Thyroid gland (tissue), 4 donors: ENCODE measurements at regions not wholly inside any gene's neighbourhood (a gene's known extent, or its start where the extent isn't known, plus 50 kb on each side); places are given as distances from the start of the nearest gene placed in this dataset.
"Not testable (repeated sequence)": the region's sequence is repeated elsewhere in the genome, so short reads cannot be mapped to it uniquely, and the experiment has no call there.

Source experiments
- DNase-seq, 2 donors: peaks; one replicate each; pipeline ENCODE4 v3.0.0-alpha.2; 2019
- H3K27ac ChIP-seq, 3 donors: fragments of 200-600 bp; sonication (generic); 1 replicate in 2 of 3; 2 replicates in 1 of 3; pipeline ENCODE4 v1.5.1; 2016 to 2019; ENCODE audit warnings: mild to moderate bottlenecking in 1 of 3, moderate library complexity in 1 of 3
- H3K27me3 ChIP-seq: fragments of 200-600 bp; sonication (generic); one replicate; pipeline ENCODE4 v1.5.1; 2019
- H3K36me3 ChIP-seq, 2 donors: fragments of 200-600 bp; sonication (generic); one replicate each; pipeline ENCODE4 v1.5.1; 2016 to 2019
- H3K4me1 ChIP-seq, 2 donors: fragments of 200-600 bp; sonication (generic); one replicate each; pipeline ENCODE4 v1.5.1; 2017 to 2019
- H3K4me3 ChIP-seq, 3 donors: fragments of 200-600 bp; sonication (generic); replicated peaks in 1 of 3; 1 replicate in 2 of 3; 2 replicates in 1 of 3; pipeline ENCODE4 v1.5.1; 2016; ENCODE audit warnings: mild to moderate bottlenecking in 1 of 3
- H3K9me3 ChIP-seq: fragments of 200-600 bp; sonication (generic); one replicate; pipeline ENCODE4 v1.5.1; 2017
- WGBS, 2 donors: methylation state at CpG; one replicate each; pipeline ENCODE4 v1.1.5; 2017; 5-methylcytosine and 5-hydroxymethylcytosine counted together
- intact Hi-C: fragments of 100-400 bp; cut with DNase I; formaldehyde crosslinking; loops from one replicate; pipeline ENCODE4 v1.15.1; 2023

DNA sequence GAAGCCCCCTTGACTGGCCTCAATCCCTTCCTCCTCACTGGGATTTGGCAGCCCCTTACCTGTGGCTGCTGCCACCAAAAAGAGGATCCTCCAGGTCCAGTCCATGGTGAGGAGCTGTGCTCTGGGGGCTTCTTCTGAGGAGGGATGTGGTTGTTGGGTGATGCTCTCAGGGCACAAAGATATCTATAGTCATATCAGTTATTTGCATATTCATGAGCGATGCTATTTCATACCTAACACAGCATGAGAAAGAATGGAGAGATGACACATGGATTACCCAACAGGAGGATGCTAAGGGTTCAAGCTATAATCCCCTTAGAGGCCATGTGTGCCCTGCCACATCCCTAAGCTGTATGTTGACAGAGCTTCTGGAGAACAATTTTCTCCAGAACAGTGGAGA is 98.1 kb downstream of the OR4M2 start:
- H3K27me3 ChIP-seq, H3K9me3 ChIP-seq, H3K4me1 ChIP-seq, H3K36me3 ChIP-seq, intact Hi-C loops, H3K27ac ChIP-seq, H3K4me3 ChIP-seq, DNase-seq: not testable (repeated sequence)
- no CpG with 5 or more reads among the region's 1 CpG for WGBS, 2 donors

DNA sequence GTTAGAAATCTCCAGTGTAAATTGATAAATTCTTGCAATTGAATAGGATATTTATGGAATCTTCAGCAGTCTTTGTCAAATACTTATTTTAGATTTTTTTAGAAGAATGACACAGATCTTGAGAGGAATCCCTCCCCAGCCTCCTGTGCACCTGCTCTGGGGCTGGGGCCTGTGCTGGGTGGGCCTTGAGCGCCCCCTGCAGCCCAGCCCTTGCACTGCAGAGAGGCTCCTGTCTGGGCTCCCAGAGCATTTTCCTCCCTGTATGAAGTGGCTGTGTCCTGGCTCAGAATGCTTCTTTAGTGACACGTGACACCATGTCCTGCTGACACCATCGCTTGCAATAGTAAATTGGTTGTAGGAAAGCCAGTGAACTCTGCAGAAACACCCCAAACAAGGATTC is 98.7 kb downstream of the OR4M2 start:
- H3K4me3 ChIP-seq, intact Hi-C loops, H3K27ac ChIP-seq, H3K9me3 ChIP-seq, H3K27me3 ChIP-seq, H3K36me3 ChIP-seq, H3K4me1 ChIP-seq, DNase-seq: not testable (repeated sequence)
- no CpG with 5 or more reads among the region's 3 CpGs for WGBS, 2 donors

DNA sequence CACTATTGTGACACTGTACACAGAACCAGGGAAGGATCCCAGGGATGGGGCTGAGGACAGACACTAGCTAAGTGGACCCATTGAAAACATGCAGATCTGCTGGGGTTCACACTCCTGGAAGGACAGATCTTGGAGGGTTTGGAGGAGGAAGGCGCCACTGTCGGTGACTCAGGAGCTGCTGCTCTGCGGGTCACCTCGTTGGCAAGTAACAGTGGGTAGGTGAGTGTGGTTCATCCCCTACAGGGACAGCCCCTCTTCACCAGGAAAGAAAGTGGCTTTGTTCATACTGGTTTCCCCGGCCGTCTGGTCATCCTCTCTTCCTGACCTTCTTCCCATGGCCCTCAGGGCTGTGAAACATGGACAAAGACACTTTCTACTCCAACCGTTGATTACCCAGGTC is 100.3 kb downstream of the OR4M2 start:
- no CpG with 5 or more reads among the region's 7 CpGs for WGBS, 2 donors

DNA sequence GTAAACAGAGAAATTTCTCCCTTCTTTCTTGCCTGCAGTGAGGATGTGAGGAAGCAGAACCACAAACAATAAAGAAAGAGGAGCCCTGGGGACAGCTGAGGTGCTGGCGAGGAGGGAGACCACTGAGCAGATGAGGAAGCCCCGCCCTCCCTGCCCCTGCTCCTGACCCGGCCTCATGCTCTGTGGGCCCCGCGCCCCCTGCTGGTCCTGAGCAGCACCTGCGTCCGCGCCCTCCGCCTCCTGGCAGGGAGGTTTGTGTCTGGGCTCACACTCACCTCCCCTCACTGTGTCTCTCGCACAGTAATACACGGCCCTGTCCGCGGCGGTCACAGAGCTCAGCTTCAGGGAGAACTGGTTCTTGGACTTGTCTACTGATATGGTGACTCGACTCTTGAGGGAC is 104.4 kb downstream of the OR4M2 start:
- H3K4me3 ChIP-seq, H3K9me3 ChIP-seq, H3K36me3 ChIP-seq, intact Hi-C loops, H3K27ac ChIP-seq, H3K4me1 ChIP-seq, H3K27me3 ChIP-seq, DNase-seq: not testable (repeated sequence)
- no CpG with 5 or more reads among the region's 15 CpGs for WGBS, 2 donors

More for the DNA sequence above, 100.3 kb downstream of the OR4M2 start:
- H3K4me1 ChIP-seq, H3K36me3 ChIP-seq, intact Hi-C loops, DNase-seq, H3K27me3 ChIP-seq, H3K9me3 ChIP-seq, H3K27ac ChIP-seq, H3K4me3 ChIP-seq: not testable (repeated sequence)

DNA sequence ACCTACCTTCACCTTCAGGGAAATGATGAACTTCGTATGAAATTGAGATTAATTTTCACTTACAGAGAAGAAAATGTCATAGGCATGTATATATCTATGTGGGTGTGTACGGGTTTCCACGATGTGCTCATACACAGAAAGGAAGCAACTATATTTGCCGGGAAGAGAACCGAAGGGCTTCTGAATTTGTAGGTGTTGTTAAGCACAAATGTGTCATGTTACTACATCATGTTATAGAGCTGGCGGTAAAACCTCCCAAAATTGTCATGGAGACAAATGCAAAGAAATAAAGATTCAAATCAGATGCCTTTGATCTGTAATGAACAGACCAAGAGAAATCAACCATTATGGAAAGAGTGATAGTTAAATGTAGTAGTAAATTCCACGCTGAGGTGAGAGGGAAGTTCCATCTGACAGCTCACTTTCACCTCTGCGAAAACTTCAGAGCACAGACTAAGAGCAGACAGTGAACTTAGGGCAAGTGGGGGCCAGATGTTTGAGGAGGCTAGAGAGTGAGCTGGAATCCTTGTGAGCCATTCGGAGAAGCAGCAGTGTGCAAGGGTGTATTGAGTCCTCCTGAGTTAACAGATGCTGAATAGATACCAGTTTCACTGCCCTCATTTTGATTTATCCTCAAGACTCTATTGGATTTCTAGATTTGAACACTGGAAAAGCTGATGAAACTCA is 106.7 kb downstream of the OR4M2 start:
- WGBS, 2 donors: no CpG with 5 or more reads among the region's 9 CpGs
- H3K4me1 ChIP-seq, H3K27ac ChIP-seq, H3K4me3 ChIP-seq, intact Hi-C loops, H3K27me3 ChIP-seq, H3K9me3 ChIP-seq, DNase-seq, H3K36me3 ChIP-seq: not testable (repeated sequence)

DNA sequence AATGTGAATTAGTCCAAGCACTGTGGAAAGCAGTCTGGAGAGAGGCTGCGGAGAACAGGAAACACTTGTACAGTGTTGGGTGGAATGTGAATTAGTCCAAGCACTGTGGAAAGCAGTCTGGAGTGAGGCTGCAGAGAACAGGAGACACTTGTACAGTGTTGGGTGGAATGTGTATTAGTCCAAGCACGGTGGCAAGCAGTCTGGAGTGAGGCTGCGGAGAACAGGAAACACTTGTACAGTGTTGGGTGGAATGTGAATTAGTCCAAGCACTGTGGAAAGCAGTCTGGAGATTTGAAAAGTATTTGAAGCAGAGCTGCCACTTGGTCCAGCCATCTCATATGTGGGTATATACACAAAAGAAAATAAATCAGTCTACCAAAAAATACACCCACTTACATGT is 111.5 kb downstream of the OR4M2 start:
- H3K27me3 ChIP-seq, DNase-seq, H3K4me1 ChIP-seq, H3K9me3 ChIP-seq, H3K4me3 ChIP-seq, H3K27ac ChIP-seq, intact Hi-C loops, H3K36me3 ChIP-seq: not testable (repeated sequence)
- 80% methylated on average over 1 of the region's 3 CpGs; no CpG with 5 or more reads in 1 of the 2 donors for WGBS, 2 donors

DNA sequence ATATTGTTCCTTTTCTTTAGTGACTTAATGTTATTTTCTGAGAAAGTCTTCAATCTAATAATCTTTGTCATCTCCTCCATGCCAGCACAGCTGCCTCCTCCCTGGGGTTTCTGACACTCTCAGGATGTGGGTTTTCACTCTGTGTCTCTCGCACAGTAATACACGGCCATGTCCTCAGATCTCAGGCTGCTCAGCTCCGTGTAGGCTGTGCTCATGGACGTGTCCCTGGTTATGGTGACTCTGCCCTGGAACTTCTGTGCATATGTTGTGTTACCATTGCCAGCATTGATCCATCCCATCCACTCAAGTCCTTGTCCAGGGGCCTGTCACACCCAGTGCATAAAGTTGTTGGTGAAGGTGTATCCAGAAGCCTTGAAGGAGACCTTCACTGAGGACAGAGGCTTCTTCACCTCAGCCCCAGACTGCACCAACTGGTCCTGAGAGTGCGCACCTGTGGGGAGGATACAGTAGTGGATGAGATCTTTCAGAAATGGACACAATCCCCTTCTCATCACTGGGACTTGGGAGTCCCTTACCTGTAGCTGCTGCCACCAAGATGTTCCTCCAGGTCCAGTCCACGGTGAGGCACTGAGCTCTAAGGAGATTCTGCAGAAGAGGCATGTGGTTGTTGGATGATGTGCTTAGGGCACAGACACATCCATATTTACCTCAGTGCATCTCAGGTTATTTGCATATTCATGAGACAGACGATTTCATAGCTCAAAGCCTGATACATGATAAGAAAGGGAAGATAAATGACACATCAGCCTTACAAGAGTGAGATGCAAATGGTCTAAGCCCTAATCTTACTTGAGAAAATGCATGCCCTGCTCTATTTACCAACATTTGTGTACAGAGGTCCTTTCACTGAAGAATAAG is 114.7 kb downstream of the OR4M2 start:
- intact Hi-C loops, H3K9me3 ChIP-seq, H3K27ac ChIP-seq, H3K4me1 ChIP-seq, H3K27me3 ChIP-seq, H3K36me3 ChIP-seq, H3K4me3 ChIP-seq, DNase-seq: not testable (repeated sequence)
- 20% methylated on average over 1 of the region's 7 CpGs; no CpG with 5 or more reads in 1 of the 2 donors for WGBS, 2 donors

DNA sequence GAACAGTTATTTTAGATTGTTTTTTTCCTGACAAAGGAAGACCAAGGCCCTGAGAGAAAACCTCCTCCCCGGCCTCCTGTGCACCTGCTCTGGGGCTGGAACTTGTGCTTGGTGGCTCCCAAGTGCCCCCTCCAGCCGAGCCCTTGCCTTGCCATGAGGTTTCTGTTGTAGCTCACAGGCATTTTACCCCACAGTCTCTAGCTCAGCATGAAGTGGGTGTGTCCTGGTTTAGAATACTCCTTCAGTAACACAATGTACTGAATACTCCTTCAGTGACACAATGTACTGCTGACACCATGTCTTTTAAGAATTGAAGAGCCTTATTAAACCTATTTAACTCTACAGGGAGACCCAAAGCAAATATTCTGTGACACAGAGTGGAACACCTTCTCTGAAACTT is 116.1 kb downstream of the OR4M2 start:
- intact Hi-C loops, H3K36me3 ChIP-seq, DNase-seq, H3K4me1 ChIP-seq, H3K27me3 ChIP-seq, H3K4me3 ChIP-seq, H3K9me3 ChIP-seq, H3K27ac ChIP-seq: not testable (repeated sequence)
- WGBS, 2 donors: no CpG with 5 or more reads among the region's 2 CpGs

DNA sequence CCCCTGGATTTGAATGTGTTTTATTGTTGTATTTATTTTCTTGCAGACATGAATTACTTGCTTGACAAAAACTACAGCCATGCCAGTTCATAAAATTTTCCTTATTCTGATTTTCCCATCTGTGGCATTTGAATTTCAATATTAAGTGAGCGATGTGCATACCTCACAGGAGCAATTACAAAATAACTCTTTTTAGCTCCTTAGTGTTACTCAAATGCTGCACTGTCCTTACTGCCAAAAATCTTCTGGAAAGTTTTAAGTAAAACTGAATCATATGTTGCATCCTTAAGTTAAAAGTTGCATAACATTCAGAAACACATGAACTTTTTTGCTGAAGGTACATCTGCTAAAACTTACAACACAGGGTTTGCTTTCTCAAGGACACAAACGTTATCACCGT is 120.1 kb downstream of the OR4M2 start:
- DNase-seq, H3K4me1 ChIP-seq, H3K27ac ChIP-seq, H3K27me3 ChIP-seq, H3K9me3 ChIP-seq, H3K36me3 ChIP-seq, intact Hi-C loops, H3K4me3 ChIP-seq: not testable (repeated sequence)
- 80% methylated on average over 2 of the region's 3 CpGs; no CpG with 5 or more reads in 1 of the 2 donors for WGBS, 2 donors

DNA sequence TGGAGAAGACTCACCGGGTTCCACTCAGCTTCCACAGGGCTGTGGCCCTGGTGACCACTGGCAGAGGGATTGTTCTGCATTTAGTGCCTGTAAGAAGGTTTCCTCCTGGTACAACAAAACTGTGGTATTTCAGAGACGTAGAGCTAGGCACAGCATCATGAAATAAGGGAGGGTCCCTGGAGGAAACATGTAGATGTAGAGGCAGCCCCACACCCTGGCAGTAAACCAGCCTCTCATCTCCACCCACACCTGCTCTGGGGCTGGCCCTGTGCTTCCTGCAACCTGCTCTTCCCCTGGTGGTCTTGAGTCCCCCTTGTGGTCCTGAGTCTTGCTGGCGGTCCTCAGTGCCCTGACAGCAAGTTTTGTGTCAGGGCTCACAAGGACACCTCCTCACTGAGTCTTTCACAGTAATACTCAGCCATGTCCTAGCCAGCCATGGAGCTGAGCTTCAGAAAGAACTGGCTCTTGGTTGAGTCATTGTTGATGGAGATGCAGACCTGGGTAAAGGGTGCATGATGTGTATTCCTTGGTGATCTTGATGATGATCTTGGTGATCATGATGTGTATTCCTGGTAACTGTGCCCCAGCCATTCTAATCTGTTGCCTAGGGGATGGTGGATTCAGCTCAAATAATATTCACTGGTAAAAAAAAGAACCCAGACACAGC is 121.8 kb downstream of the OR4M2 start:
- H3K27ac ChIP-seq, H3K27me3 ChIP-seq, H3K36me3 ChIP-seq, intact Hi-C loops, DNase-seq, H3K4me3 ChIP-seq, H3K9me3 ChIP-seq, H3K4me1 ChIP-seq: not testable (repeated sequence)
- WGBS, 2 donors: no CpG with 5 or more reads among the region's 3 CpGs

DNA sequence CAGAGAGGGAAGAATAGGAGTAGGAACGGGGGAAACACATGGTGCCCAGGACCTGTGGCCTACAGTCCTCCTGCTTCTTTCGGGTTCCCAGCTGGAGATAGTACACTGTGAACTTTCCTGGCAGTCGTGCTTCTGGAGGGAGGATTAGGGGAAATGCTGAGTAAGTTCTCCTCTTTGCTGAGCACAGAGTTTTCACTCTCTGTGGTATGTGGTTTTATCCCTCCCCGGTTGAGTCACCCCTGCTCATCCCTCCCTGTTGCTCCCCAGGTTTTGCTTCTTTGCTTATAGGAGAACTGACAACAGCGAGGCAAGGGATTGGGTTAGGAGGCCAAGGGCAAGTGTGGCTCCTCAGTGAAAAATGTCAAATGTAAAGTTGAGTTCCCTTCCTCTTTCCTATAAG is 122.9 kb downstream of the OR4M2 start:
- intact Hi-C loops, H3K27ac ChIP-seq, H3K9me3 ChIP-seq, H3K36me3 ChIP-seq, DNase-seq, H3K4me3 ChIP-seq, H3K4me1 ChIP-seq, H3K27me3 ChIP-seq: not testable (repeated sequence)
- no CpG with 5 or more reads among the region's 5 CpGs for WGBS, 2 donors

DNA sequence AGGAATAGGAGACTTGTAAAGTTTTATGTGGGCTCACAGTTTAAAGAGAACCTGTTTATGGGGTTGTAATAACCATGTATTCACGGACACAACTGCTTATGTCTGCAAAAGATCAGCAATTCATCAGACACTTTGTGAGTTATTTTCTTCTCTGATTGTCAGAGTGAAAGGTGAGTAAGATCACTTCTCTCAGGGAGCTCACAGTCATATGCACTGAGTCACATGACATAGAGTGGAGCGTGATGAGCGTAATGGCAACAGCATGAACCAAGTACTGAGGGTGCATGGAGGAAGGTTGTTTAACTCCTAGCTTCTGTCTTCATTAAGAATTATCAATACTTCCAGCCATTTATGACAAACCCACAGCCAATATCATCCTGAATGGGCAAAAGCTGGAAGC is 128.8 kb downstream of the OR4M2 start:
- intact Hi-C loops, H3K4me3 ChIP-seq, DNase-seq, H3K9me3 ChIP-seq, H3K27me3 ChIP-seq, H3K27ac ChIP-seq, H3K4me1 ChIP-seq, H3K36me3 ChIP-seq: not testable (repeated sequence)
- WGBS, 2 donors: no CpG with 5 or more reads among the region's 3 CpGs

DNA sequence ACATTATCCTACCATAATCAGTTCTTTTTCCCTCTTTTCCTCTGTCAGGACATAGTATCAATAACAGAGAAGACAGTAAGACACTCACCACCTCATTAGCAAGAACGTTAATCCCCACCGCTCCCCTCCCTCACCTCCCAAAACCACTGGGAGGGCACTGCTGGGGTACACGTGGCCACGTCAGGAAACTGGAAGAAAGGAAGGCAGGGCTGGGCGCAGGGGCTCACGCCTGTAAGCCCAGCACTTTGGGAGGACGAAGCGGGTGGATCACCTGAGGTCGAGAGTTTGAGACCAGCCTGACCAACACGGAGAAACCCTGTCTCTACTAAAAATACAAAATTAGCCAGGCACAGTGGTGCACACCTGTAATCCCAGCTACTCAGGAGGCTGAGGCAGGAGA is 142.3 kb downstream of the OR4M2 start:
- 76 to 83% methylated on average over 10 of the region's 10 CpGs for WGBS, 2 donors
- H3K27ac ChIP-seq, H3K4me1 ChIP-seq, H3K36me3 ChIP-seq, intact Hi-C loops, H3K27me3 ChIP-seq, H3K9me3 ChIP-seq, DNase-seq, H3K4me3 ChIP-seq: not testable (repeated sequence)
